ENCODE measurements at regions not wholly inside any gene's neighbourhood (a gene's known extent, or its start where the extent isn't known, plus 50 kb on each side); places are given as distances from the start of the nearest gene placed in this dataset.

DNA sequence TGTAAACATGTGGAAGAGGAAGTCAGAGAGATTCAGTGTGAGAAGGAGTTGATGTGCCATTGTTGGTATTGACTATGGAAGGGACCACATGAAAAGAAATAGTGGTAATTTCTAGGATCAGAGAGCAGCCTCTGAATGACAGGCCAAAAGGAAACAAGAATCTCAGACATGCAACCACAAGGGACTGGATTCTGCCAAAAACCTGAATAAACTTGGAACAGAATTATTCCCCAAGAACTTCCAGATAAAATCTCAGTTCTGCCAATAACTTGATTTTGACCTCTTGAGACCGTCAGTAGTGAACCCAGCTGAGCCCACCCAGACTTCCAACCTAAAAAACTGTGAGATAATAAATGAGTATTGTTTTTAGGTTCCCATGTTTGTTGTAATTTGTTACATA, 653.6 kb upstream of the NR3C2 start:
- no peak for TF ChIP-seq CTCF (conservative IDR thresholded peaks at IDR 0.05)
- no peak for DNase-seq (ENCODE audit: extremely low spot score, unreplicated experiment)
- Mint-ChIP-seq H3K36me3 (no peaks in the 10 kb centered on the region), H3K27ac (no peak overlapping the region), H3K27me3 (peaks cover 5% of the 10 kb centered on the region), H3K4me1 (ENCODE audit: unreplicated experiment) (no peaks in the 10 kb centered on the region), H3K9me3 (peaks cover 10% of the 10 kb centered on the region), H3K4me3 (no peak overlapping the region)

- no peak for TF ChIP-seq CTCF (conservative IDR thresholded peaks at IDR 0.05)
- Mint-ChIP-seq H3K9me3 (peaks cover 7% of the 10 kb centered on the region), H3K27ac (no peak overlapping the region), H3K27me3 (peaks cover 5% of the 10 kb centered on the region), H3K4me3 (no peak overlapping the region), H3K4me1 (ENCODE audit: unreplicated experiment) (no peaks in the 10 kb centered on the region), H3K36me3 (no peaks in the 10 kb centered on the region)
- no peak for DNase-seq (ENCODE audit: extremely low spot score, unreplicated experiment)
Observed at GRCh38 chr4:149095001-149095400, 652.8 kb upstream of the NR3C2 start.

DNA sequence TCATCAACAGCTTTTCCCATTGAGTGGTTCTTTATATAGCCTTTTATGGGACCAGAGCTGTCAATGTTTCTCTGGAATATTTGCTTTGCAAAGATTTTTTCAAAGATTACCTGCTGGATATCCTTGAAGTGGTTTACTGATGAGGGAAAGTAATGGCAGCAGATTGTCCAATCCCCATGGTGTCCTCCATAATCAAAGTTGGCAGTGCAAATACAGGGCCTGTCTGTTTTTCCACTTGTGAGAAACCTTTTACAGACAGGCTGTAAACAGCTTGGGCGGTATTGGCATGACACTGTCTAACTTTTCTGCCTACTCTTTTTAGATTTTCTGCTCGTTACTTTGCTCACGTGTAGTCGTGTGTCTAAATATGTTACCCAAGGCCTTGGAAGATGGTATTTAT, 641.9 kb upstream of the NR3C2 start:
- no peaks in the 10 kb centered on the region for H3K36me3 Mint-ChIP-seq
- no peak for TF ChIP-seq CTCF (conservative IDR thresholded peaks at IDR 0.05)
- DNase-seq (ENCODE audit: extremely low spot score, unreplicated experiment) = no peak
- no peak overlapping the region for H3K27ac Mint-ChIP-seq
- H3K9me3 Mint-ChIP-seq = no peaks in the 10 kb centered on the region
- no peaks in the 10 kb centered on the region for H3K4me1 Mint-ChIP-seq (ENCODE audit: unreplicated experiment)
- no peak overlapping the region for H3K4me3 Mint-ChIP-seq
- no peaks in the 10 kb centered on the region for H3K27me3 Mint-ChIP-seq

DNA sequence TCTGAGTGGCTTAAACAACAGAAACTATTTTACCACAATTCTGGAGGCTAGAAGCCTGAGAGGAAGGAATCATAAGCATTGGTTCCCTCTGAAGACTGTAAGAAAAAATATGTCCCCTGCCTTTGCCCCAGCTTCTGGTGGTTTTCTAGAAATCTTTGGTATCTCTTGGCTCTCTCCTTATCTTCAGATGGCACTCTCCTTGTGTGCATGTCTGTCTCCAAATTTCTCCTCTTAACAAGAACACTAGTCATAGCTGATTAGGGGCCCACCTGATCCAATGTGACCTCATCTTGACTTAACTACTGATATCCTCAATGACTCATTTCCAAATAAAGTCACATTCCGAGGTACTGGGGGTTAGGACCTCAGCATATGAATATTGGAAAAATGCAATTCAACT, 635.0 kb upstream of the NR3C2 start:
- H3K36me3 Mint-ChIP-seq = no peaks in the 10 kb centered on the region
- DNase-seq (ENCODE audit: extremely low spot score, unreplicated experiment) = no peak
- H3K4me1 Mint-ChIP-seq (ENCODE audit: unreplicated experiment) = no peaks in the 10 kb centered on the region
- no peak overlapping the region for H3K4me3 Mint-ChIP-seq
- H3K27me3 Mint-ChIP-seq = no peaks in the 10 kb centered on the region
- H3K9me3 Mint-ChIP-seq = peaks cover 4% of the 10 kb centered on the region
- no peak for TF ChIP-seq CTCF (conservative IDR thresholded peaks at IDR 0.05)
- no peak overlapping the region for H3K27ac Mint-ChIP-seq

GRCh38 chr4:149076401-149076800, 634.2 kb upstream of the NR3C2 start:
- Mint-ChIP-seq H3K4me1 (ENCODE audit: unreplicated experiment) (no peaks in the 10 kb centered on the region), H3K27ac (no peak overlapping the region), H3K9me3 (peaks cover 4% of the 10 kb centered on the region), H3K27me3 (no peaks in the 10 kb centered on the region), H3K36me3 (no peaks in the 10 kb centered on the region), H3K4me3 (no peak overlapping the region)
- DNase-seq (ENCODE audit: extremely low spot score, unreplicated experiment) = no peak
- no peak for TF ChIP-seq CTCF (conservative IDR thresholded peaks at IDR 0.05)

GRCh38 chr4:149072384-149072783, 630.2 kb upstream of the NR3C2 start:
- H3K27me3 Mint-ChIP-seq = no peaks in the 10 kb centered on the region
- DNase-seq (ENCODE audit: extremely low spot score, unreplicated experiment) = no peak

More at GRCh38 chr4:149072384-149072783, 630.2 kb upstream of the NR3C2 start:
- H3K27ac Mint-ChIP-seq = no peak overlapping the region
- TF ChIP-seq CTCF (conservative IDR thresholded peaks at IDR 0.05) = no peak
- H3K9me3 Mint-ChIP-seq = peaks cover 7% of the 10 kb centered on the region
- no peak overlapping the region for H3K4me3 Mint-ChIP-seq
- H3K4me1 Mint-ChIP-seq (ENCODE audit: unreplicated experiment) = no peaks in the 10 kb centered on the region
- H3K36me3 Mint-ChIP-seq = no peaks in the 10 kb centered on the region
